Thymus (tissue), 11 donors: ENCODE measurements at regions not wholly inside any gene's neighbourhood (a gene's known extent, or its start where the extent isn't known, plus 50 kb on each side); places are given as distances from the start of the nearest gene placed in this dataset.

Experiments used
- DNase-seq, 9 donors: peaks; one replicate each; pipeline ENCODE4 v3.0.0-alpha.2; 2013; ENCODE audit warnings: low spot score in 9 of 9, low read depth in 6 of 9, missing footprints in 1 of 9
- H3K27ac ChIP-seq, 2 donors: one replicate each; pipeline ENCODE4 v1.5.1; 2013; ENCODE audit warnings: control low read depth in 1 of 2, low read depth in 1 of 2, low read length in 1 of 2, mild to moderate bottlenecking in 1 of 2, moderate library complexity in 1 of 2
- H3K27me3 ChIP-seq, 2 donors: one replicate each; pipeline ENCODE4 v1.5.1; 2013; ENCODE audit warnings: low read length in 1 of 2; ENCODE audit not compliant: control insufficient read depth in 2 of 2, insufficient read depth in 1 of 2
- H3K36me3 ChIP-seq, 2 donors: one replicate each; pipeline ENCODE4 v1.5.1; 2013; ENCODE audit warnings: low read length in 1 of 2, mild to moderate bottlenecking in 1 of 2, moderate library complexity in 1 of 2; ENCODE audit not compliant: control insufficient read depth in 2 of 2, insufficient read depth in 2 of 2
- H3K4me1 ChIP-seq, 2 donors: one replicate each; pipeline ENCODE4 v1.5.1; 2013; ENCODE audit warnings: low read length in 2 of 2; ENCODE audit not compliant: control insufficient read depth in 2 of 2, insufficient read depth in 2 of 2
- H3K4me3 ChIP-seq, 2 donors: one replicate each; pipeline ENCODE4 v1.5.1; 2013; ENCODE audit warnings: low read length in 2 of 2, control low read depth in 1 of 2, mild to moderate bottlenecking in 1 of 2
- H3K9me3 ChIP-seq, 2 donors: one replicate each; pipeline ENCODE4 v1.5.1; 2013; ENCODE audit warnings: low read length in 1 of 2, mild to moderate bottlenecking in 1 of 2; ENCODE audit not compliant: control insufficient read depth in 2 of 2, insufficient read depth in 1 of 2
- WGBS: extraction: QIAGEN DNeasy Blood & Tissue Kit; methylation state at CpG from one replicate; pipeline ENCODE4 v1.1.7; 2013; 5-methylcytosine and 5-hydroxymethylcytosine counted together
- donor health status: healthy.

- Histone ChIP-seq H3K27me3 (no peaks in the 10 kb centered on the region), H3K27ac (no peak overlapping the region), H3K36me3 (no peaks in the 10 kb centered on the region), H3K4me3 (no peak overlapping the region), H3K9me3 (no peaks in the 10 kb centered on the region), H3K4me1 (no peaks in the 10 kb centered on the region)
- DNase-seq: no peak
- WGBS: 90% methylated on average over 1 of the region's 1 CpG
Measured at GRCh38 chrY:12459965-12460364, 241.1 kb upstream of the USP9Y start.

DNA sequence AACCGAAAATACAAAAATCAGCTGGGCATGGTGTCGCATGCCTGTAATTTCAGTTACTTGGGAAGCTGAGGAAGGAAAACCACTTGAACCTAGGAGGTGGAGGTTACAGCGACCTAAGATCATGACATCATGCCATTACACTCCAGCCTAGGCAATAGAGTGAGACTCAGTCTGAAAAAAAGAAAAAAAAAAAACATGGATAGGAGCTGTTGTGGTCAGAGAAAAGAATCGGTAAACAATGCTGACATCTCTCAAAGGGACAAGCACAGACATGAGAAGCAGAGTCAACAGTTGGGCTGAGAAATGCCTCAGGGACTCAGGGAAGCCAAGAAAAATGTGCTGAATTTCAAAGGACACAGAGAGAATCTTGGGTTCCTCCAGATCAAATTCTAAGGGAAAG, 236.9 kb upstream of the USP9Y start:
- no peaks in the 10 kb centered on the region for H3K4me1 ChIP-seq
- 87% methylated on average over 4 of the region's 4 CpGs for WGBS
- H3K36me3 ChIP-seq: no peaks in the 10 kb centered on the region
- DNase-seq: no peak
- no peaks in the 10 kb centered on the region for H3K9me3 ChIP-seq
- H3K4me3 ChIP-seq: no peak overlapping the region
- no peak overlapping the region for H3K27ac ChIP-seq
- no peaks in the 10 kb centered on the region for H3K27me3 ChIP-seq

GRCh38 chrY:12465706-12466105, 235.3 kb upstream of the USP9Y start:
- 94% methylated on average over 3 of the region's 3 CpGs for WGBS
- no peaks in the 10 kb centered on the region for H3K36me3 ChIP-seq
- no peaks in the 10 kb centered on the region for H3K27me3 ChIP-seq
- H3K4me1 ChIP-seq: no peaks in the 10 kb centered on the region
- H3K9me3 ChIP-seq: no peaks in the 10 kb centered on the region
- DNase-seq: no peak
- H3K27ac ChIP-seq: no peak overlapping the region
- no peak overlapping the region for H3K4me3 ChIP-seq

- H3K27me3 ChIP-seq: no peaks in the 10 kb centered on the region
- H3K9me3 ChIP-seq: no peaks in the 10 kb centered on the region
- H3K4me1 ChIP-seq: no peaks in the 10 kb centered on the region
- 95% methylated on average over 1 of the region's 1 CpG for WGBS
- H3K27ac ChIP-seq: no peak overlapping the region
- H3K4me3 ChIP-seq: no peak overlapping the region
- no peaks in the 10 kb centered on the region for H3K36me3 ChIP-seq
- DNase-seq: no peak
Measured at GRCh38 chrY:12469081-12469480, 231.9 kb upstream of the USP9Y start.

GRCh38 chrY:12474472-12474871, 226.6 kb upstream of the USP9Y start:
- Histone ChIP-seq H3K4me1 (no peaks in the 10 kb centered on the region), H3K4me3 (no peak overlapping the region), H3K27ac (no peak overlapping the region), H3K9me3 (no peaks in the 10 kb centered on the region), H3K27me3 (no peaks in the 10 kb centered on the region), H3K36me3 (no peaks in the 10 kb centered on the region)
- no peak for DNase-seq

DNA sequence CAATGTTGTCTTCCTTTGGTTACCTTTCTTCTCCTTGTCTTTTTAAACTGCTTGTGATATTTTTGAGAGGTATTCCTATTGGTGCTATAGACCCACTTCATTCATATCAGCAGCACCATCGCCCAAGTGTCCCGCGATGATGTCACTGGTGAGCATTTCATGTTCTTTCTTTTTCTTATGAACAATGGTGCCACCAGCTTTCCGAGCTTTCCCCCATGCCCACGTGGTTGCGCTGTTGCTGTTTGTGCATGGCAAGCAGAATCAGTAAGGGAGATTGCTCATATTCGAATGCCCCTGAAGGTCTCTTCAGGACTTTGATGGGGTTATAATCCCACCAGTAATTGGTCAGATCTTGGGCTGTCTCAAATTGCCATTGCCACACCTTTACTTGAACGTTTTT, 221.6 kb upstream of the USP9Y start:
- Histone ChIP-seq H3K4me1 (no peaks in the 10 kb centered on the region), H3K27me3 (no peaks in the 10 kb centered on the region), H3K27ac (no peak overlapping the region), H3K4me3 (no peak overlapping the region), H3K36me3 (no peaks in the 10 kb centered on the region), H3K9me3 (no peaks in the 10 kb centered on the region)
- WGBS: 27% methylated on average over 8 of the region's 8 CpGs
- peak in 5 of 9 donors; percentile 18 to 47 (median 20) for DNase-seq

- no peak overlapping the region for H3K27ac ChIP-seq
- H3K4me1 ChIP-seq: no peaks in the 10 kb centered on the region
- DNase-seq: no peak
- no peaks in the 10 kb centered on the region for H3K9me3 ChIP-seq
- H3K4me3 ChIP-seq: no peak overlapping the region
- no peaks in the 10 kb centered on the region for H3K36me3 ChIP-seq
- 80% methylated on average over 3 of the region's 3 CpGs for WGBS
- no peaks in the 10 kb centered on the region for H3K27me3 ChIP-seq
Measured at GRCh38 chrY:12483394-12483793, 217.6 kb upstream of the USP9Y start.

GRCh38 chrY:12490558-12491209, 210.3 kb upstream of the USP9Y start:
- DNase-seq: no peak
- no peak overlapping the region for H3K4me3 ChIP-seq
- WGBS: 91% methylated on average over 13 of the region's 13 CpGs
- no peaks in the 10 kb centered on the region for H3K27me3 ChIP-seq
- H3K27ac ChIP-seq: no peak overlapping the region
- no peaks in the 10 kb centered on the region for H3K9me3 ChIP-seq
- no peaks in the 10 kb centered on the region for H3K4me1 ChIP-seq
- no peaks in the 10 kb centered on the region for H3K36me3 ChIP-seq

GRCh38 chrY:12492218-12492617, 208.8 kb upstream of the USP9Y start:
- no peak overlapping the region for H3K4me3 ChIP-seq
- DNase-seq: no peak
- H3K4me1 ChIP-seq: no peaks in the 10 kb centered on the region
- no peaks in the 10 kb centered on the region for H3K27me3 ChIP-seq
- no peaks in the 10 kb centered on the region for H3K36me3 ChIP-seq
- H3K27ac ChIP-seq: no peak overlapping the region
- no peaks in the 10 kb centered on the region for H3K9me3 ChIP-seq
- 100% methylated on average over 1 of the region's 1 CpG for WGBS

DNA sequence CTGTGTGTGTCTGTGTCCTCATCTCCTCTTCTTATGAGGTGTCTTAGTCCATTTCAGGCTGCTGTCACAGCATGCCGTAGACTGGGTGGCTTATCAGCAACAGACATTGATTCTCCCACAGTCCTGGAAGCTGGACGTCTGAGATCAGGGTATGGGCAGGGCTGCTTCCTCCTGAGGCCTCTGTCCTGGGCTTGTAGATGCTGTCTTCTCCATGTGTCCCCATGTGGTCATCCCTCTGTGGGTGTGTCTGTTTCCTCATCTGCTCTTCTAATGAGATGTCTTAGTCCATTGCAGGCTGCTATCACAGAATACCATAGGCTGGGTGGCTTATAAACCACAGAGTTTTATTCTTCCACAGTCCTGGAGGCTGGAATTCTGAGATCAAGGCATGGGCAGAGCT, 205.0 kb upstream of the USP9Y start:
- Histone ChIP-seq H3K4me1 (no peaks in the 10 kb centered on the region), H3K36me3 (no peaks in the 10 kb centered on the region), H3K27ac (no peak overlapping the region), H3K4me3 (no peak overlapping the region), H3K9me3 (no peaks in the 10 kb centered on the region), H3K27me3 (no peaks in the 10 kb centered on the region)
- WGBS: 91% methylated on average over 2 of the region's 2 CpGs
- DNase-seq: no peak
